OCI-LY3 (cell line): ENCODE measurements at regions not wholly inside any gene's neighbourhood (a gene's known extent, or its start where the extent isn't known, plus 50 kb on each side); places are given as distances from the start of the nearest gene placed in this dataset.

Experiments
- EZH2phosphoT487 ChIP-seq: fragments of 200-600 bp; shearing (Covaris generic); IDR thresholded peaks from 2 replicates; pipeline ENCODE4 v1.6.1; 2018; ENCODE audit warnings: antibody characterized with exemption, mixed run types, low read depth
- TF ChIP-seq, protein P1 (sequence below): fragments of 200-600, 300-600 bp; sonication (generic); IDR thresholded peaks from 2 replicates; pipeline ENCODE4 v1.5.1; 2014; ENCODE audit warnings: antibody characterized with exemption, low read length, low read depth

DNA sequence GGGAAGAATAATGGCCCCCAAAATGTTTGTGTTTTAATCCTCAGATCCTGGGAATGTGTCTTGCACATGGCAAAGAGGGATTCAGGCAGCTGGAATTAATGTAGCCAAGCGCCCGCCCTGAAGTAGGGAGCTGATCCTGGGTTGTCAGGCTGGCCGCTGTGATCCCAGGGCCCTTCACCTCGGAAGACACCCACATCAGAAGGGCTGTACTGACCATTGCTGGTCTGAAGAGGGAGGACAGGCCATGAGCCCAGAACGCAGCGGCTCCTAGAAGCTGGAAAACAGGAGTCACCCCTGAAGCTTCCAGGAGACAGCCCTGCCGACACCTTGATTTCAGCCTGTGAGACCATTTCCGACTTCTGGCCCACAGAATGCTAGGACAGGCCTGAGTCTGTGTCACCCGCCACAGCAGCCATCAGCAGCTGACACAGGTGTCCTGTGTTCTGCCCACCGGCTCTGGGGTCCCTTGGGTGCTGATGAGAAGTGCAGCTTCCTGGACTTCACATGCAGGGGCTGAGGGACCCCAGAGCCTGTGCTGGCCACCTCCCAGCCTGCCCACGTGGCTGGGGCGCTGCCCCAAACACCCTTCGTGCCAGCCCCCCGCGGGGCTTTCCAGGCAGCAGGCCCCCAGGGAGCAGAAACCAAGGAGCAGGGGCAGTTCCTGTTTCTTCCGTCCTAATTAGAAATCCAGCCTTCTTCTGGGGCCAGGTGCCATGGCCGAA lies 86.3 kb downstream of the ERMARD start:
- TF ChIP-seq, protein P1, sequence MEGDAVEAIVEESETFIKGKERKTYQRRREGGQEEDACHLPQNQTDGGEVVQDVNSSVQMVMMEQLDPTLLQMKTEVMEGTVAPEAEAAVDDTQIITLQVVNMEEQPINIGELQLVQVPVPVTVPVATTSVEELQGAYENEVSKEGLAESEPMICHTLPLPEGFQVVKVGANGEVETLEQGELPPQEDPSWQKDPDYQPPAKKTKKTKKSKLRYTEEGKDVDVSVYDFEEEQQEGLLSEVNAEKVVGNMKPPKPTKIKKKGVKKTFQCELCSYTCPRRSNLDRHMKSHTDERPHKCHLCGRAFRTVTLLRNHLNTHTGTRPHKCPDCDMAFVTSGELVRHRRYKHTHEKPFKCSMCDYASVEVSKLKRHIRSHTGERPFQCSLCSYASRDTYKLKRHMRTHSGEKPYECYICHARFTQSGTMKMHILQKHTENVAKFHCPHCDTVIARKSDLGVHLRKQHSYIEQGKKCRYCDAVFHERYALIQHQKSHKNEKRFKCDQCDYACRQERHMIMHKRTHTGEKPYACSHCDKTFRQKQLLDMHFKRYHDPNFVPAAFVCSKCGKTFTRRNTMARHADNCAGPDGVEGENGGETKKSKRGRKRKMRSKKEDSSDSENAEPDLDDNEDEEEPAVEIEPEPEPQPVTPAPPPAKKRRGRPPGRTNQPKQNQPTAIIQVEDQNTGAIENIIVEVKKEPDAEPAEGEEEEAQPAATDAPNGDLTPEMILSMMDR: no peak
- no peak for TF ChIP-seq EZH2phosphoT487
